A172 (cell line): ENCODE measurements at regions not wholly inside any gene's neighbourhood (a gene's known extent, or its start where the extent isn't known, plus 50 kb on each side); places are given as distances from the start of the nearest gene placed in this dataset.

Experiments
- DNase-seq: peaks from one replicate; pipeline ENCODE4 v3.0.0-alpha.2; 2015; ENCODE audit warnings: low spot score

GRCh38 chr17:77378318-77379064, 237.7 kb downstream of the SEC14L1 start:
- no peak for DNase-seq

- no peak for DNase-seq
Measured at GRCh38 chr17:77379065-77379428, 238.3 kb downstream of the SEC14L1 start.

DNA sequence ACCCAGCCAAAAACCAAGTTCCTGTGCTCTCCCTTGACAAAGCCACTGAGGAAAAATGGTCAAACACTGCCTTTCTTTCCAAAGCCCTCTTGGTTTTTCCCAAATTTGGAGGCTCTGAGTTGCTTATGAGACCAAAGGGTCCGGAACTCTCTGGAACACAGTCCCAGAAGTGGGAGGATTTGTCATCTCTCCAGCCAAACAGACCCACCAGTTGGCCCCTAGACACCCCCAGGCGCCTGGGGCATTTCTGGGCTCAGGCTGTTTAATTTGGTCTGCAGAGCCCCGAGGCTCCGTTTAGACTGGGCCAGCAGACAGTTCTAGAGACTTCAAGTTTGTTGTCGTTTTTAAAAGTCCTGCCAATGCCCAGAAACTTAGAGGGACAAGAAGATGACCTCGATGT, 239.1 kb downstream of the SEC14L1 start:
- no peak for DNase-seq

GRCh38 chr17:77380395-77381184, 239.8 kb downstream of the SEC14L1 start:
- no peak for DNase-seq

- no peak for DNase-seq
Measured at GRCh38 chr17:77381185-77381700, 240.5 kb downstream of the SEC14L1 start.

GRCh38 chr17:77381731-77382130, 241.0 kb downstream of the SEC14L1 start:
- DNase-seq, result no peak

DNA sequence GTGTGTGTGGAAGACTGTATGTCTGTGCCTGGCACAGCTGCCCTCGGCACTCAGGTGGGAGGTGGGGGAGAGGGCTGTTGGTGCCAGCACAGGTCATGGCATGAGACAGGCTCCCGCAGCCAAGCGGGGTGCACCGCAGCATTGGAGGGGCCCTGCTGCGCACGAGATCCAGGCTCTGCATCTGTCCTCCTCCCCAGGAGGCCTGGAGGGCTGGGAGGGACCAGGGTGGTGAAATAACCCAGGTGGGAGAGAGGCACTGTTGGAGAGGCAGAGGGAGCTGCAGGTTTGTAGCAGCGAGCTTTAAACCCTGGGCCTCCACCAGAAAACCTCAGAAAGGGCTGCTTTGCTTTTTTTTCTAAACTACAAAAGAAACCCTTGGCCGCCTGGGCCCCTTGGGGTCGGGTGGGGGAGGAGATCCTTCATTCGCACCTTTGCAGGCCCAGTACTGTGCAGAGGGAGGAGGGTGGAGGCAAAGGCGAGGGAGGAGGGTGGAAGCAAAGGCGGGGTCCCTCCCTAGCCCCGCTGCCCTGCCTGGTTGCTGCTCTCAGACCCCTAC, 241.7 kb downstream of the SEC14L1 start:
- DNase-seq, result no peak

GRCh38 chr17:77382966-77383612, 242.3 kb downstream of the SEC14L1 start:
- DNase-seq, result no peak

DNA sequence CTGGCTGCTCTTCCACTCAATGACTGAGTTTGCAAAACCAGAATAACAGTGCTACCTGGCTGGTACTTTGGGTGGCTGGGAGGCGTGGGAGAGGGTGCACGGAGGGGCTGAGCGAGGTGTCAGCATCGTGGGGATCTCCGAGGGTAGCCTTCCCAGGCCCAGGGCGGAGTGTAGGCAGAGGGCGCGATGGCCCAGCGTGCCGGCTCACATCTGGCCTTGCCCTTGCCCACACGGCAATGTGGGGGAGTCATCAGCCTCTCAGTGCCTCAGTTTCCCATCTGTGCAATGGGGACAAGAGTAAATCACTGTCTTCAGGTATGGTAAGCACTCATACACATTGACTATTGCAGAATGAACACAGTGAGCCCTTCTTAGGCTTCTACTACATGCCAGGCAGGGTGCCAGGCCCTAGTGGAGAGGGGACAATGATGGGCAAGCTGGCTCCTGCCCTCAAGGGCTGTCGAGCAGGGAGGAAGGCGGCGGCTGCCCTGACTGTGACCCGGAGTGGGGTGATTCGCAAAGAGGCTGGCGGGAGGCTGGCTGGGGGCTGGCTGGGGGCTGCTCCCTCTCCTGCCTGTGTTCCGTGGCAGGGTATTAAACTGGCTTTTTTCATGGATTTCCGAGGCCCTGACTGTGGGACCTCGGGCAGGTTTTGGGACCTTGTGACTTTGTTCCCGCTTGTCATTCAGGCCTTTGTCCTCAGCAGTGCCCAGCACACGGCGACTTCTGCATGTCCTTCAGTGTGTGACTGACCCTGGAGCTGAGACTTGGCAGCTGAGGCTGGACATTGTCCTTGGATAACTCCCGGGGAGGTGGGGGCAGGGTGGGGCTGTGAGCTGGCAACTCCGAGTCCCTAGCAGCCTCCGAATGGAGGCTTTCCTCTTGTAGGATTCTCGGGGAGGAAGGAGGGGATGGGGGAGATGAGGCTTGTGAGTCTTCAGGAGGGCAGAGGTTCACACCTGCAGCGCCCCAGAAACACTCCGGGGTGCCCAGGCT, 243.1 kb downstream of the SEC14L1 start:
- no peak for DNase-seq

DNA sequence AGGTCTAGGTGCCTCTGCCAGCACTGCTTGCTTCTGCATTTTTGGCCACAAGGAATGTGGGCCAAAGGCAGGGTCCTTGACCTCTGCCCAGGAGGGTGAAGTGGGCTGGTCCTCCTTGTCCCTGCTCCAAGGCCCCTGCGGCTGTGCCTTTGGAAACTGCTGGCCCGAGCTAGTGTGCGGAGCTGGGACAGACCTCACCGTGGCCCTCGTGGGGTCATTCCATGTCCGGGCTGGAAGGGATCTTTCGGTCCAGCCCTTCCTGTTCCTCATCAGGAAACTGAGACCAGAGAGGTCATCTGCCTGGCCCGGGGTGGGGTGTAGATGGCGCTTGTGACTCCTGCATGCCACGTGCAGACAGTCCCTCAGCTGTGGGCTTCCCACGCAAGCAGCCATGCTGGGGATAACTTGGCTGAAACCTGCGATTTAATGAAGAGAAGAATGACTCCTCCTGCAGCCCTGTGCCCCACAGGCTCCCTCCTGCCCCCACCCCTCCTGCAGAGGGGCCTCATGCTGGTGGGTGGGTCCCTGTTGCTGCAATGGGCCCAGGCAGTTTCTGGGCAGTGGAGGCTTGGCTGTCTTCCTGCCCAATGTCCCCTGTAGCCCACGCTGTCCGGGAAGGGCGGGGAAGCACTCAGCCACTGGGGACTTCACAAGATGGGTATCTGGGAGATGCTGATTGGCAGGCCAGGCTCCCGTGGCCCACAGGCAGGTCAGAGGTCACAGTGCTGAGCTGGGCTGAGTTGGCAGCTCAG, 245.2 kb downstream of the SEC14L1 start:
- no peak for DNase-seq

DNA sequence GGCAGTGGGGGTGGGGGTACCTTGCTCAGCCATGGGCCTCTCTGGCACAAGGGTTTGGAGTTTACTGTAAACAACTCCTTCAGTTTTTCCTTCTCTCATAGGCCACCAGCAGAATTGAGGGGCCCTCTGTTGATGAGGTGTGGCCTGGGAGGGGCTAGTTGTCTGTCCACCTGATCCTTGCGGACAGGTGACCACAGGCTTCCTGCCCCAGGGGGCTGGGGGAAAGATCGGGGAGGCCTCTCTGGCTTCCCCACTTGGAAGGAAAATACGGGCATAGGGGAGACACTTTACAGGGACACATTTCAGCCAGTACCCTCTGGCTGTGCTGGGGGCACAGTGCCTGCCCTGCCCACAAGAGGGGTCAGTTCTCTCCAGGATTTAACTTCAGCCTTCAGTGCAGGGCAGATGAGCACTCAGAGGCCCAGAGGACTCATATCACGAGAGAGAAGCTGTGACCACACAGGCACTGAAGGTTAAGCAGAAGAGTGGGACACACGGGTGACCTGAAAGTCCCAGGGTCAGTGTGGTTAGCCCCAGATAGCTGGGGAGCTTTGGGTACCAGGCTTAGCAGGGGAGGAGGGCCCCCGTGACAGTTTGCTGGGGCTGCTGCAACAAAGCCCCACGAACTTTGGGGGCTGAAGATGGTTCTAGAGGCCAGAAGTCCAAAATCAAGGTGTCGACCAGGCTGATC, 245.9 kb downstream of the SEC14L1 start:
- no peak for DNase-seq

GRCh38 chr17:77387891-77388290, 247.1 kb downstream of the SEC14L1 start:
- DNase-seq, result no peak

- no peak for DNase-seq
Measured at GRCh38 chr17:77388384-77389306, 247.9 kb downstream of the SEC14L1 start.

- no peak for DNase-seq
Measured at GRCh38 chr17:77390870-77391269, 250.1 kb downstream of the SEC14L1 start.

GRCh38 chr17:77391668-77392375, 251.1 kb downstream of the SEC14L1 start:
- peak; percentile 88 for DNase-seq

- no peak for DNase-seq
Measured at GRCh38 chr17:77392376-77393273, 251.9 kb downstream of the SEC14L1 start.

DNA sequence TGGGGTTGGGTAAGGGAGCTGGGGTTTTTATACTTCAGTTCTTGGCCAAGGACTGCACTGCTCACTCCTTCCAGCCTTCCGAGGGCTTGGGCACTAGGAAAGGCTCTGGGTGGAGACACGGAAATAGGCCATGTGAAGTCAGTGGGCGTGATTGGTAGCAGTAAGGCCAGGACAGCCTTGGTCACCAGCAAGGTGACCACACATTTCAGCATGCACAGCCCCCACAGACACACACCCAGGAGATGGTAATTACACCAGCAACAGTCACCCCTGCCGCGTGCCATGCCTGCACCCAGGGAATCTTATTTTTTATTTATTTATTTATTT, 252.5 kb downstream of the SEC14L1 start:
- no peak for DNase-seq
